ENCODE measurements at regions not wholly inside any gene's neighbourhood (a gene's known extent, or its start where the extent isn't known, plus 50 kb on each side); places are given as distances from the start of the nearest gene placed in this dataset.
A peak's percentile ranks its signal among the peaks of the same experiment; 100 is the strongest.

GRCh38 chr14:71597287-71597920, 334.8 kb upstream of the RGS6 start:
- Histone ChIP-seq H3K9ac (ENCODE audit: insufficient read depth in 1 of 2, low read depth in 2 of 2, low read length in 2 of 2) (no peak overlapping the region), H2AFZ (ENCODE audit: low read depth, low read length) (no peak overlapping the region), H3K27me3 (ENCODE audit: control insufficient read depth in 2 of 2, insufficient read depth in 2 of 2, low read length in 2 of 2) (no peaks in the 10 kb centered on the region), H3K4me3 (no peak overlapping the region), H3K9me1 (ENCODE audit: control insufficient read depth, insufficient read depth, low read length) (no peaks in the 10 kb centered on the region), H3K27ac (ENCODE audit: extremely low read depth, low read depth, low read length) (no peak overlapping the region), H3K4me2 (ENCODE audit: insufficient read depth, low read length) (no peak overlapping the region), H3K4me1 (replicated peaks in 1 of 2; ENCODE audit: control insufficient read depth in 2 of 2, insufficient read depth in 2 of 2, low read length in 2 of 2) (peaks cover 0 to 5% of the 10 kb centered on the region in 2 experiments; a peak in 2 of 5 replicates), H3K9me3 (replicated peaks; ENCODE audit: control insufficient read depth, insufficient read depth, low read depth, low read length) (no peaks in the 10 kb centered on the region), H4K20me1 (replicated peaks; ENCODE audit: control insufficient read depth, insufficient read depth, low read length) (no peaks in the 10 kb centered on the region), H3K79me2 (ENCODE audit: control insufficient read depth, insufficient read depth, low read length) (no peaks in the 10 kb centered on the region), H3K36me3 (ENCODE audit: control insufficient read depth, insufficient read depth, low read length) (no peaks in the 10 kb centered on the region)
- FAIRE-seq = no peak
- ChIA-PET CTCF (ENCODE audit: low intra/inter-chr PET ratio) (no interaction called here), POLR2A (no interaction called here)
- intact Hi-C loops (cut with micrococcal nuclease) (no loop called here), in situ Hi-C loops (cut with MboI) (no loop called here)
- no peak for DNase-seq (ENCODE audit: extremely low read depth in 1 of 4, low spot score in 3 of 4)
- 26% methylated on average over 2 of the region's 2 CpGs for WGBS (ENCODE audit: insufficient coverage, low coverage, missing lambda C conversion rate)
- TF ChIP-seq FOXP1 (CRISPR knock-in tag; IDR thresholded peaks at IDR 0.05) = no peak
- TF ChIP-seq MAFG (tag; conservative IDR thresholded peaks at IDR 0.05) = peak; percentile 66
- TF ChIP-seq EGR1 (conservative IDR thresholded peaks at IDR 0.05) = no peak
- TF ChIP-seq ZNF263 (CRISPR knock-in tag; IDR thresholded peaks at IDR 0.05; ENCODE audit: borderline replicate concordance) = no peak
- peak; percentile 72; the same call in 1 of the 2 replicates for TF ChIP-seq C11orf30 (IDR thresholded peaks at IDR 0.05; ENCODE audit: low read depth)
- no peak for TF ChIP-seq NBN (IDR thresholded peaks at IDR 0.05; ENCODE audit: low read depth)
- TF ChIP-seq MAFK (IDR thresholded peaks at IDR 0.05; ENCODE audit: low read length) = peak; percentile 47; the same call in 1 of the 2 replicates
- TF ChIP-seq, protein P1, sequence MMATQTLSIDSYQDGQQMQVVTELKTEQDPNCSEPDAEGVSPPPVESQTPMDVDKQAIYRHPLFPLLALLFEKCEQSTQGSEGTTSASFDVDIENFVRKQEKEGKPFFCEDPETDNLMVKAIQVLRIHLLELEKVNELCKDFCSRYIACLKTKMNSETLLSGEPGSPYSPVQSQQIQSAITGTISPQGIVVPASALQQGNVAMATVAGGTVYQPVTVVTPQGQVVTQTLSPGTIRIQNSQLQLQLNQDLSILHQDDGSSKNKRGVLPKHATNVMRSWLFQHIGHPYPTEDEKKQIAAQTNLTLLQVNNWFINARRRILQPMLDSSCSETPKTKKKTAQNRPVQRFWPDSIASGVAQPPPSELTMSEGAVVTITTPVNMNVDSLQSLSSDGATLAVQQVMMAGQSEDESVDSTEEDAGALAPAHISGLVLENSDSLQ (IDR thresholded peaks at IDR 0.05) = no peak
- no peak for TF ChIP-seq THRAP3 (IDR thresholded peaks at IDR 0.05; ENCODE audit: borderline replicate concordance)
- TF ChIP-seq MAFF (IDR thresholded peaks at IDR 0.05; ENCODE audit: low read length) = 0 out of 2 replicates have a peak, but pooled peaks have one; percentile 33
- peak; percentile 84 for TF ChIP-seq ZNF316 (IDR thresholded peaks at IDR 0.05)
- no peak for TF ChIP-seq SMARCA4 (IDR thresholded peaks at IDR 0.05)
- TF ChIP-seq SMC3 (conservative IDR thresholded peaks at IDR 0.05; ENCODE audit: insufficient read depth, low read depth, low read length) = no peak
- TF ChIP-seq ZNF324 (CRISPR knock-in tag; IDR thresholded peaks at IDR 0.05) = no peak
- BruUV-seq (replicated peaks) = no TSS peak
- ATAC-seq = no peak

All from K562 (cell line).